Activated T-cell treated with anti-CD3 and anti-CD28 coated beads for 24 hours (primary cell): ENCODE measurements at regions not wholly inside any gene's neighbourhood (a gene's known extent, or its start where the extent isn't known, plus 50 kb on each side); places are given as distances from the start of the nearest gene placed in this dataset.

Experiments
- DNase-seq: peaks from one replicate; pipeline ENCODE4 v3.0.0-alpha.2; 2020; ENCODE audit warnings: low read depth

DNA sequence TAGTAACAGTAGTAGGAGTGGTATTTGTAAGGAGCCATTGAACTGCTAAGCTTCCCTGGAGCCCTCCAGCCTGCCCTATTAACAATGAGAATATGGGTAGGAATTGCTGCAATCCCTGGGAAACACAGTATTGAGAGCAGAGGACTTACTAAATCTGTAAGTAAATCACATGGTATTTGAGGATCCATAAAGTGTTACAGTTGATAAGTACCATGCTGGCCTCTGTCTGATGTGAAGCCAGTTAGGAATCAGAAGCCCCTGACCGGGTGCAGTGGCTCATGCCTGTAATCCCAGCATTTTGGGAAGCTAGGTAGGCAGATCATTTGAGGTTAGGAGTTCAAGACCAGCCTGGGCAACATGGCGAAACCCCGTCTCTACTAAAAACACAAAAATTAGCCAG, 224.6 kb downstream of the C1D start:
- no peak for DNase-seq

DNA sequence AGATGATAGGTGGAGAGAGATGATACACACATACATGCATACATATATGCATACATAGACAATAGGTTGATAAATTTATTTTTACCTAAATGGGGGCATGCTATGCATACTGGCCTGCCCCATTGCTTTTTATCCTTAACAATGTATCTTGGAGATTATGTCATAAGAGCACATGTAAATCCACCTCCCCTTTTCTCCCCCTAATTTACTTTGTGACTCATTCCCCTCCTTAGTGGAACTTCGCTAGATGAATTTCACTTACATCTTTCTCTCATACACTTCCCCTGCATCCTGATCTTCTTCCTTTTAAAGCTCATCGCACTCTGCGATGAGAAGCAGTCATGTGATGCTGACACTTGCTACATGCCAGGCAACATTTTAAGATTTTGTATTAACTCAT, 223.6 kb downstream of the C1D start:
- no peak for DNase-seq

DNA sequence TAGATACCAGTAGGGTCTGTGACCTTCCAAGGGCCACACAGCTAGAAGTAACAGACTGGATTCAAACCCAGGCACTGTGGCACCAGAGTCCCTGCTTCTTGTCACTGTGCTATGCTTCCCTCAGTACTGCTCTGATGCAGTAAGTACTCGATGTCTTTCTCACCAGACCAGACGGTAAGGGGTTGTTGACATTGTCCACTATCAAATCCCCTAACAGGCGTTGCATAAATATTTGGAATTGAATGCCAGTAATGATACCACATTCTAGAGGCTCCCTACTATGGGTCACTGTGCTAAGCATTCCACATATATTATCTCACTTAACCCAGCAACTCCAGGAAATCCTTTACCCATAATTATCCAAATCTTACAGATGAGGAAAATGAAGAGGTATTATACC, 223.1 kb downstream of the C1D start:
- no peak for DNase-seq

GRCh38 chr2:67840460-67841068, 222.2 kb downstream of the C1D start:
- DNase-seq, result no peak

DNA sequence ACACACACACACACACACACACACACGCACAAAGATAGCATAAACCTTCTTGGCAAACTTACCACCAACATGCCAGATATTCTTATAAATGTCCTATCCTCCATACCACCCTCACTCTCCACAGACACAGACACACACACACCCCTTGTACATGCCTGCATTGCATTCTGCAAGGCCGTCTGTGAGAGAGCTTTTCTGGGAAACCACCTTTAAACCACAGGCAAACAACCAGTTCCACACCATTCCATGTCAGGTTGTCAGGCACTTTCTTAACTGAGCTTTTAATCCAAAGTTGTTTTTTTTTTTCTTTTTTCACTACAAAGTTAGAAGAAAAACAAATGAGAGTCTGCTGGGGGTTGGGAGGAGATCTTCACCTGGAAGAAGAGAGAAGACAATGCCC, 221.1 kb downstream of the C1D start:
- DNase-seq, result no peak

GRCh38 chr2:67842375-67842959, 220.3 kb downstream of the C1D start:
- no peak for DNase-seq

GRCh38 chr2:67844024-67844540, 218.7 kb downstream of the C1D start:
- no peak for DNase-seq

DNA sequence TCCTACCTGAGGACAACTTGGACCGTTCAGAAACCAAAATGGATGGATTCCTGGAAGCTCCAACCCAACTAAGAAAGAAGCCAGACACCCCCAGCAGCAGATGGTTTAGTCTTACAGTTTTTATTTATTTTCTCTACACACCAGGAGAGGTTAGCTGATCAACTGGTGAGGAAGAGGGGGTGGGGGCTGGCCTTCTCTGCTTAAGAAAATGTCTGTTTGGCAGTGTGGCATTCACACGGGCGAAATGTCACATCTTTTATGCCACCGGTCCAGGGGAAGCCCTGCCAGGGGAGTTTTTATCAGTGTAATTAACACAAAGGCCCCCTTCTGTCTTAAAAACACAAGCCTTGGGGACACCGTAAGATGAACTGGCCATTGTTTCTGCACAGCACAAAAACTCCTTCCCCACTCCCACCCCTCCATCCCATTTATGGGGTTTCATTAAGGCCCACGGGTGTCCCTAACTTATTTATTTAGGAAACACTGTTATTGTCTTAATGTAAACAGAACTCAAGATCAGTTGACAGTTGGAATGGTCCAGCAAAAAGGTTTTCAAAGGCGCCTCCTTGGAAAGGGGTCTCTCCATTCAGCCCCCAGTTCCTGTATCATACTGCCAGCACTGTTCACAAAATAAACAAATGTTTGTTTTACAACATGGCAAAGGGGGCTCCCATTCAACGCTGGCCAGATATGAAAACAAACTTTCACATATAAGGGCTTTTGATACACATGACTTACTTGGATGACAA, 217.0 kb downstream of the C1D start:
- DNase-seq, result no peak

- DNase-seq, result peak; percentile 16
Measured at GRCh38 chr2:67846370-67847070, 216.3 kb downstream of the C1D start.

DNA sequence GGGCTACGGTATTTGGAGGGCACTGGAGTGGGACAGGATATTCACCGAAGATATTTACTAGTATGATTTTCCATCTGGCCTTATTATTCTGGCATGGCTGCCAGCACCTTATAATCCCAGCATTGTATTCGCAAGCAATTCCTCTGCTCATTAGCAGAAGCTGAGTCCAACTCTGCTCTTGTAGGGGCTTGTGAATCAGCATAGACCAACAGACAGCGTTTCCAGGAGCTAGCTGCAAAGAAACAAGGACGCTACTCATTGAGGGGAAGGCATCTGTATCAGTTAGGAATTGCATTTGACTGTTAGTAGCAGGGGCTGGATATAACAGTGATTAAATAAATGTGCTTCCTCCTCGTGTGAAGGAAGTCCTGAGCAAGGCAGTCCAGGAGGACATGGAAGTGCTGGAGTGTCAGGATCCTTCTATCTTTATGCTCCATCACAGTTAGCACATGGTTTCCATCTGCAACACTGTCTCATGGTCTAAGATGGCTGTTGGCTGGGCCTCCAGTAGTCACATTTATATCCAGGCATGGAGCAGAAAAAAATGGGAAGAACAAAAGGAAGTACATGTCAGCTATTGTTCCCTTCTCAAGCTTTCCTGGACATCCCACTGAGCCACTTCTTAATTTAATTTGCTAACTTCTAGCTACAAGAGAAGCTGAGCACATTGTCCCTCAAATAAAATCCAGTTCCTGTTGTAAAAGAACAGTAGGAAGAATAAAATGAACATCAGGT, 214.1 kb downstream of the C1D start:
- no peak for DNase-seq

DNA sequence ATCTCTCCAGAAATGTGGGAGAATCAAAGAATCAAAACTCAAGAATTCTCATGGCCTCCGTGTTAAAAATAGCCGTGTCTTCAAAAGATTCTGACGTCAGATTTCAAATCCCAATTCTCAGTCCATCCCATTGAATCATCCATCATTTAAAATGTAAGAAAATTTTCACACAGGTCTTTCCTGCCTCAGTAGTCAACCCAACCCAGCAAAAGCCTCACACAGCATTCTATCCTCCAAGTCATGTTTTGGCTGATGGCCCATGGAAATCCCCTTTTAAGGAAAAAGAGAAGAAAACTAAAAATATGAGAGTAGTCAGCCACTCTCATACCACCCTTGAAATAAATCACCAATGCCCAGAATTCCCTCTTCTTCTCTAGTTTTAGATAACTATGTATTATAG, 211.8 kb downstream of the C1D start:
- DNase-seq, result no peak

- DNase-seq, result no peak
Measured at GRCh38 chr2:67851956-67852824, 210.6 kb downstream of the C1D start.

- no peak for DNase-seq
Measured at GRCh38 chr2:67854103-67854743, 208.6 kb downstream of the C1D start.

DNA sequence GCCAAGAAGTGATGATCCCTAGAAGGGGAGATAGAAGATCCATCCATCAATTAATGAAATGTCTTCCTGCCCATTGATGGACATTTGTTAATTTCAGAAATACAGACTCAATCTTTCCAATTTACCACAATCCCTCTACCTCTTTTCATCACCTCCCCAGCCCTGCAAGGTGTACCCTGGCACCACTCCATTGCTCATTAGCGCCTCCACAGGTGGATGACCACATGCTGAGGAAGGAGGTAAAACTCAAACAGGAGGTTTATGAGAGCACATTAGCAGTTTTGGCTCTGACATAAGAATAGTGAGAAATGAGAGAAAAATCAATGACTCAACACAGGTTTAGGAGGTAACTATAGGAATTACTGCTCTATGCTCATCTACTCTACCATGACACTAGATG, 208.0 kb downstream of the C1D start:
- DNase-seq, result no peak

GRCh38 chr2:67856866-67857265, 205.9 kb downstream of the C1D start:
- DNase-seq, result no peak

- DNase-seq, result no peak
Measured at GRCh38 chr2:67857836-67858235, 205.0 kb downstream of the C1D start.

DNA sequence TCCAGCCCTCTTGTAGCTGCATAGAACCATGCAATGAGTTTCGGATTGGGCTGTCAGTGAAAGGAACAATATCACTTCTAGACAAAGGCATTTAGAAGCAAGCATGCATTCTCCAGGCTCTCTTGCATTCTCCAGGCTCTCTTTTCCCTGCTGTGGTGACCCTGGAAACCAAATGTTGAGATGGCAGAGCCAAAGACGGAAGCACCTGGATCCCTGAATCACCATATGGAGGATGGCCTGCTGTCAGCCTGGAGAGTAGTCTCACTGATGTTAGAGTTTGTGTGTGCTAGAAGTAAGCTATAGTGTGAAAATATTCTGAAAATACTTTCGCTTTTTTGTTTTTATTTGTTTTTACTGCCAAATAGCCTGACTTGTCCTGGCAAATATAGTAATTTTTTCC, 203.9 kb downstream of the C1D start:
- DNase-seq, result no peak

DNA sequence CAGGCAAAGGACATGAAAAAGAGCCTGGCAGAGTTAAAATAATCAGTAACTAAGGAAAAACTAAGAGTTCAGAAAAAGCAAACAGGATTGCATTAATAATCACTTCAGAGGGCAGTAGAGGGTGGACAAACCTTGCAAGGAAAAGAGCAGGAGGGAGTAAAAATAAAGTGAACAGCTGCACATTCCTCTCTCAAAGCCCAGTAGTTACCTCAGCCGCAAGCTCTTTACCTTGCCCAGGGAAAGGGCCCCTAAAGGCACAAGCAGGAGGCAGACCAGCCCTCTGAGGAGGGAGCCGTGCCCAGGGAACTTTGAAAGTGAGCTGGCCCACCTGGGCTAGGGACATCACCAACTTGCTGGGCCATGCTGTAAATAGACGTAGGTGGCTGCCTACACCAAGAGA, 196.9 kb downstream of the C1D start:
- no peak for DNase-seq

DNA sequence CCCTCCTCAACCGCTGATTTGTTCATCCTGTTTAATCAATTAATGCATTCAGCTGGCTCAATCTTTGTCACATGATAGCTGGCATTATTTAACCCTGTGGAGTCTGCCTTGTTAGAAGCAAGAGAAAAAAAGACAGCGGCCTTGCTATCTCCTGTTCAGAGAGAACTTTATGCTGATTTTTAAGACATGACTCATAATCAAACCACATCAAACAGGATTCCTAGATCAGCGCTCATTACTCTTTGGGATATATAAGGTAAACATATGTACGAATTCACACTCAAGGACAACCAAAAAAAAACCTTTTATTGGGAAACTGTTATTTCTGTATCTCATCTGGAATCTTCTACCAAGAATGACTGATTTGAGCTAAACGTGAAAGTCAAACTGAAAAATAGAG, 195.1 kb downstream of the C1D start:
- DNase-seq, result no peak

DNA sequence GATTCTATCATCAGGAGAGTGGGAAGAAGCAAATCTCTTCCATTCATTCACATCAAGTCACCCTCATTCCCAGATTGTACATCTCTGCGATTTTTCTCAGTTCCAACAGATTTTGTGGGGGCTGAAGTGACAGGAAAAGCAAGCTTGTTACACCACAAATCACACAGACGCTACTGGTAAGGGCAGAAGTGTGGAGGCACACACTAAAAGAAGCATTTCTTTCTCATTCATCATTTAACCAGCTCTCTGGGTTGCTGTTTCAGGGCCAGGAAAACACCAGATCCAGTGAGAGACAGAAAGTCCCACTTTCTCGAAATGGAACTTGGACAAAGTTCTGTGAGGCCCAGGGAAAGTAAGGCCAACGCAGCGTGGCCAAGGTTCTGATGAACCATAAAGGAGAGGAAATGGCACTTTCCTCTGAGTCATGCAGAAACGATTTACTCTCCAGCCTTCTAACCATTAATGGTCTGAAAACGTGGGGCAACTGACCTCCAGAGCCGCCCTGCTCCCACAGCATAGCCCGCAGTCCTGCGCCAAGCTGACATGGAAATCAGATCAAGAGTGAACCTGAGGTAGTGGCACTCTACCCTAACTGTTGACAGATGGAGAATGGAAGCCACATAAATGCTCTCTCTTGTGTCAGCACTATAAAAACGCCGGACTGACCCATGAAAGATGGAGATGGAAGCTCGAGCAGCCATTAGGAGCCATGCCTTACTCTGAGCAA, 191.0 kb downstream of the C1D start:
- DNase-seq, result no peak
